ENCODE measurements at regions not wholly inside any gene's neighbourhood (a gene's known extent, or its start where the extent isn't known, plus 50 kb on each side); places are given as distances from the start of the nearest gene placed in this dataset.

- no peak for TF ChIP-seq PBX3 (CRISPR knock-in tag; IDR thresholded peaks at IDR 0.05; ENCODE audit: borderline replicate concordance)
- no peak for TF ChIP-seq CEBPZ (IDR thresholded peaks at IDR 0.05; ENCODE audit: low read length)
- TF ChIP-seq TFDP1 (CRISPR knock-in tag; IDR thresholded peaks at IDR 0.05; ENCODE audit: borderline replicate concordance): no peak
- TF ChIP-seq TBX3 (IDR thresholded peaks at IDR 0.05; ENCODE audit: borderline replicate concordance): no peak
- TF ChIP-seq IKZF4 (CRISPR knock-in tag; IDR thresholded peaks at IDR 0.05; ENCODE audit: borderline replicate concordance, low read depth, not compliant biosample characterization): no peak
- TF ChIP-seq CENPX (CRISPR knock-in tag; IDR thresholded peaks at IDR 0.05): no peak
- no peak for TF ChIP-seq ZNF138 (CRISPR knock-in tag; IDR thresholded peaks at IDR 0.05; ENCODE audit: low read depth)
- no peak for TF ChIP-seq KMT2A (CRISPR knock-in tag; IDR thresholded peaks at IDR 0.05)
- no peak for TF ChIP-seq ELF1 (CRISPR knock-in tag; IDR thresholded peaks at IDR 0.05)
- 0 out of 2 replicates have a peak, but pooled peaks have one; percentile 6 for TF ChIP-seq KDM3A (CRISPR knock-in tag; IDR thresholded peaks at IDR 0.05; ENCODE audit: low read depth)
- no peak for TF ChIP-seq ZNF280D (CRISPR knock-in tag; IDR thresholded peaks at IDR 0.05)
- peak; percentile 75; the same call in 1 of the 2 replicates for TF ChIP-seq ZBTB43 (CRISPR knock-in tag; conservative IDR thresholded peaks at IDR 0.05)
- no peak for TF ChIP-seq PHF20 (CRISPR knock-in tag; IDR thresholded peaks at IDR 0.05)
- no peak for TF ChIP-seq IRX3 (CRISPR knock-in tag; IDR thresholded peaks at IDR 0.05; ENCODE audit: borderline replicate concordance, low read depth)
- TF ChIP-seq ZFP82 (CRISPR knock-in tag; IDR thresholded peaks at IDR 0.05; ENCODE audit: borderline replicate concordance): no peak
- TF ChIP-seq ZNF652 (CRISPR knock-in tag; IDR thresholded peaks at IDR 0.05; ENCODE audit: borderline replicate concordance, low read depth): no peak
- no peak for TF ChIP-seq CSRNP2 (CRISPR knock-in tag; conservative IDR thresholded peaks at IDR 0.05; ENCODE audit: low read depth)
- TF ChIP-seq ELF3 (CRISPR knock-in tag; IDR thresholded peaks at IDR 0.05): 0 out of 2 replicates have a peak, but pooled peaks have one; percentile 38
Measured at GRCh38 chr5:126363658-126364057, 59.6 kb upstream of the GRAMD2B start (continued).

Data from HepG2 (cell line).